Activated CD8-positive, alpha-beta T cell treated with anti-CD3 and anti-CD28 coated beads, Interleukin-2, amount 10 ng/mL, durations not matched to agents 7 days and 5 days (primary cell): ENCODE measurements at regions not wholly inside any gene's neighbourhood (a gene's known extent, or its start where the extent isn't known, plus 50 kb on each side); places are given as distances from the start of the nearest gene placed in this dataset.
"Not testable (repeated sequence)": the region's sequence is repeated elsewhere in the genome, so short reads cannot be mapped to it uniquely, and the experiment has no call there.

Experiments used
- ATAC-seq: fragments of 150-1000 bp; cut with Tn5 transposase; one replicate; pipeline ENCODE4 v1.10.0; 2021; ENCODE audit warnings: moderate library complexity
- CTCF ChIA-PET: fragments of 350-600 bp; sonication (Branson Sonifier 250); formaldehyde crosslinking; loops from one replicate; lab custom pipeline; 2021; ENCODE audit warnings: antibody characterized with exemption; lab: Charles Lee
- POLR2A ChIA-PET: fragments of 350-600 bp; sonication (Branson Sonifier 250); formaldehyde crosslinking; loops from one replicate; lab custom pipeline; 2021; ENCODE audit warnings: antibody characterized with exemption; lab: Charles Lee
- DNase-seq: peaks from one replicate; pipeline ENCODE4 v3.0.0-alpha.2; 2020
- H3K27ac Mint-ChIP-seq: one replicate; pipeline ENCODE4 v1.8.0; 2021; ENCODE audit warnings: mild to moderate bottlenecking, mixed read lengths
- H3K27me3 Mint-ChIP-seq: one replicate; pipeline ENCODE4 v1.8.0; 2021; ENCODE audit warnings: low read depth, mixed read lengths
- H3K36me3 Mint-ChIP-seq: one replicate; pipeline ENCODE4 v1.8.0; 2021; ENCODE audit warnings: low read depth, mixed read lengths
- H3K4me1 Mint-ChIP-seq: one replicate; pipeline ENCODE4 v1.8.0; 2021; ENCODE audit warnings: low read depth, mixed read lengths
- H3K4me3 Mint-ChIP-seq: one replicate; pipeline ENCODE4 v1.8.0; 2021; ENCODE audit warnings: mild to moderate bottlenecking, mixed read lengths
- H3K9me3 Mint-ChIP-seq: one replicate; pipeline ENCODE4 v1.8.0; 2022; ENCODE audit warnings: mixed read lengths; ENCODE audit not compliant: insufficient read depth

DNA sequence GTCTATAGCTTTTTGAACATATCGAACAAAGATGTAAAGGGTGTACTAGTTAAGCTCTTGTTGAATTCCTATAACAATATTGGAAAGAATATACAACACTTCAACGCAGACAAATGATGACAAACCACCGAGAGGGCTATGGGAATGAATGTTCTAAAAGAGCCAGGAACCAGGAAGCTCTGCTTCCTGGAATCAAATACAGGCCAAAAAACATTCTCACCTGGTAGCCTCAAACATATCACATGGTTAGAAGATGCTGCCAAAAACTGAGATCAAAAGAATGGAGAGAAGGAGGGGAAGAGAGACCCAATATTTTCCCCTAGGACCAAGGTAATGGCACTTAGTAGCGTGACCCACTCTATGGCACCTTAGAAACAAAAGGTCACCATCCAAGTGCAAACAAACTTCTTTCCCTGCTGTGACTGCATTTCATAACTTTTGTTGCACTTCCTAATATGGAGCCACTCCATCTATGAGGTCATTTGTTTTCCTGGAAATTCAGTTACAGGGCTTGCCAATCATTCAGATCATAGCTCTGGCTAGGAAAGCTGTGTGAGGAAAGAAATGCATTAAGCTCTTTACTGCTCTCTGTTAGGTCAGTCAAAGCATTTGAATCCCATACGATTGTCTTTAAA is 199.2 kb upstream of the NT5E start:
- no peaks in the 10 kb centered on the region for H3K9me3 Mint-ChIP-seq
- POLR2A ChIA-PET: no interaction called here
- no peak overlapping the region for H3K4me3 Mint-ChIP-seq
- CTCF ChIA-PET: no interaction called here
- H3K36me3 Mint-ChIP-seq: no peaks in the 10 kb centered on the region
- no peak overlapping the region for H3K27ac Mint-ChIP-seq
- DNase-seq (no peak), ATAC-seq (no peak)
- no peaks in the 10 kb centered on the region for H3K4me1 Mint-ChIP-seq
- peaks cover 1% of the 10 kb centered on the region for H3K27me3 Mint-ChIP-seq

DNA sequence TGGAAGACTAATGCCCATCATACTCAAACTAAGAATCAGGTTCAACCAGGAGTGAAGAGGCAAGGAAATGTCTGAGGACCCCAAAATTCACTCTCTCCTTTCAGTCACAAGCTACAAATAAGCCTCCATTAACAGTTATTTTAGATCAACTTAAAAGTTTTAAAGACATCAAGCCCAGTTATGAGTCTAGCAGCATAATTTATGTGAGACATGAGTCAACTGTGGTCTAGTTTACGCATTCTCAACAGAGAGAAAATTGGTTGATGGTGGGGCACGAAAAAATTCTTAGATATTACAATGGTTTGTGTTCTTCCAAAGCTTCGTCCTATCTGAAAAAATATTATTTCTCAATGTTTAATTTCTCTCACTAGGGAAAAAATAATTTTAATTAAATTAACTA is 204.9 kb upstream of the NT5E start:
- H3K36me3 Mint-ChIP-seq: no peaks in the 10 kb centered on the region
- no peak overlapping the region for H3K4me3 Mint-ChIP-seq
- H3K9me3 Mint-ChIP-seq: no peaks in the 10 kb centered on the region
- DNase-seq (no peak), ATAC-seq (no peak)
- no peak overlapping the region for H3K27ac Mint-ChIP-seq
- no peaks in the 10 kb centered on the region for H3K4me1 Mint-ChIP-seq
- no peaks in the 10 kb centered on the region for H3K27me3 Mint-ChIP-seq
- ChIA-PET CTCF (no interaction called here), POLR2A (interaction anchor here (0.6 kb wide), 1 partner anchor 16 kb away, joined by 4 read pairs; no protein-coding TSS in a partner anchor)

DNA sequence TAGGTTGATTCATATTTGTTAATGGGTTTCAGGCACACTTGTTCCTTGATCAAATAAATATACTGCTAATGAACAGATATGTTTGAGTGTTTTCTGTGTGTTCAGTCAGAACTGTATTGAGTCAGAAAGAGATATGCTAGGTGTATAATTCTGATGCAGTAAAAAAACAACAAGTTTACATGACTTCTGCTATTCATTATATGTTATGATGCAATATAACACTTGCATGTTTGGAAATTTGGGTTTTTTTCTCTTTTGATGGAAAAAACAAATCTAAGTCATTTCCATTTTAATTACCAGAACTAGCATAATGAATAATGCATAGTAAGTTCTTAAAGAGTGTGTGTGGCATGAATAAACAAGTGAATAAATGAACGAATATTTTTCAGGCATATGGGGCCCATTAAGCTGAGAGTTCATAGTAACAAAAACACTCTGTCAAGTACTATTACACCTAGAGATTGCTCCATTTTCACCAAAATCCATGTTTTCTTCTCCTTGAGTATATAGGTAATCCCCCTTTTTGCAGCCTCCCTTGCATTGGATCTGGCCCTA is 208.3 kb upstream of the NT5E start:
- H3K27ac Mint-ChIP-seq: no peak overlapping the region
- no peaks in the 10 kb centered on the region for H3K4me1 Mint-ChIP-seq
- H3K9me3 Mint-ChIP-seq: no peaks in the 10 kb centered on the region
- no peak for ATAC-seq
- H3K27me3 Mint-ChIP-seq: no peaks in the 10 kb centered on the region
- DNase-seq: no peak
- POLR2A ChIA-PET: no interaction called here
- H3K36me3 Mint-ChIP-seq: no peaks in the 10 kb centered on the region
- H3K4me3 Mint-ChIP-seq: no peak overlapping the region
- CTCF ChIA-PET: no interaction called here

DNA sequence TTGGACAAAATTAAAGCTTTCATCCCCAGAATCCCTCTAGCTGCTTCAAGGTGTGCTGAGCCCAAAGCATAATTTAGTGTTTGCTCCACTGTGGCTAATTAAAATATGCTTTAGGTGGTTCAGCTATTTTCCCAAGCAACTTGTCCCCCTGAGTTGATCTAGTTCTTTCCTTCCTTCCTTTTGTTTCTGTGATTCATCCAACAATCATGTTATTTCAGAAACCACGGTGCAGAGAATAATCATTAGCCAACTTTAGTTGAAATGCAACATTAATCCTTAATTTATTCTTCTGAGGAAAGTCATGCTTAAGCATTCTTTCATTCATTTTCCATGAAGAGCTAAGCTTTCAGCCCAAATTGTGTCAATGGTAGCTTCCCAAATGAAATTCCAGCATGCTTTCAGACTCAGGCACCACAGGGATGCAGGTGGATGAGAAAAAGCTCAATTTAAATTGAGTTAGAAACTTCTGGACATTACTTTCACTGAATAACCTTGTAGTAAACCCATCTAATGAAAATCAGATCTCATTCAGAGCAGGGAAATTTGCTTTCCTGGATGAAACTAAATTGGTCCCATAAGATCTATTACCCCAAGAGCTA is 209.0 kb upstream of the NT5E start:
- Mint-ChIP-seq H3K4me1 (no peaks in the 10 kb centered on the region), H3K4me3 (no peak overlapping the region), H3K27me3 (no peaks in the 10 kb centered on the region), H3K36me3 (no peaks in the 10 kb centered on the region), H3K9me3 (no peaks in the 10 kb centered on the region), H3K27ac (no peak overlapping the region)
- ATAC-seq: no peak
- CTCF ChIA-PET: no interaction called here
- no peak for DNase-seq
- POLR2A ChIA-PET: no interaction called here

DNA sequence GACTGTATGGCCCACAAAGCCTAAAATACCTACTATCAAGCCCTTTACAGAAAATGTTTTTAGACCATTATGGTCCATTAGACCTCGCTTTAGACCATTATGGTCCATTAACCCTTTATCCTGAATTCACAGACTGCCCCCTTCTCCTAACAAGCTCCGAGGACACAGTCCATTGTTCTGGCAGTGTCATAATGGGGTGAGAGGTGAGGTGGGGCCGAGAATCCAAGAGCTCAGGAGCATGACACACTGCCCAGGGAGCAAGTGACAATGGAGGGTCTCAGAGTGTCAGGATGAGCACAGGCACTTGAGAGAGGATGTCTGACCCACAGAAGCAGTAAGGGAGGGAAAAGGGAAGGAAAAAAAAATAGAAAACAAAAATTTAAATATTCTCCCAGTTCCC is 212.4 kb upstream of the NT5E start:
- DNase-seq: no peak
- no peaks in the 10 kb centered on the region for H3K9me3 Mint-ChIP-seq
- H3K4me3 Mint-ChIP-seq: no peak overlapping the region
- no peaks in the 10 kb centered on the region for H3K27me3 Mint-ChIP-seq
- no peak for ATAC-seq
- ChIA-PET CTCF (no interaction called here), POLR2A (no interaction called here)
- no peak overlapping the region for H3K27ac Mint-ChIP-seq
- H3K4me1 Mint-ChIP-seq: no peaks in the 10 kb centered on the region
- no peaks in the 10 kb centered on the region for H3K36me3 Mint-ChIP-seq

DNA sequence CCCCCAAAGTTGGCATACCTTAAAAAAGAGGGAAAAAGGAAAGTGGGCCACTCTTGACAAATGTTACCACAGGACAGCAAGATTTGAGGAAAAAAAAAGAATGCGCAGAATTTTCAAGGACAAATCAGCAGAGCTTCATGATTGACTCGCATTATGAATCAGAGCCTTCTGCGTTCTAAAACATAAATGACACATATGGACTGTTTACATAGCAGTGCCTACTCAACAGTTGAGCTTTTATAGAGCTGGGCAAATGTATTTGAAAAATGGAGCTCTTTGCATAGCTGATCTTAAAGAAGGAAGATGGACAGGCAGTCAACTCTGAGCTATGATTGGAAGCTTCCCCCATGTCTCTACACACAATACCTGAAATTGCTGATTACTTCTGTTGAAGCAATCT is 213.2 kb upstream of the NT5E start:
- H3K36me3 Mint-ChIP-seq: no peaks in the 10 kb centered on the region
- ChIA-PET CTCF (no interaction called here), POLR2A (no interaction called here)

DNA sequence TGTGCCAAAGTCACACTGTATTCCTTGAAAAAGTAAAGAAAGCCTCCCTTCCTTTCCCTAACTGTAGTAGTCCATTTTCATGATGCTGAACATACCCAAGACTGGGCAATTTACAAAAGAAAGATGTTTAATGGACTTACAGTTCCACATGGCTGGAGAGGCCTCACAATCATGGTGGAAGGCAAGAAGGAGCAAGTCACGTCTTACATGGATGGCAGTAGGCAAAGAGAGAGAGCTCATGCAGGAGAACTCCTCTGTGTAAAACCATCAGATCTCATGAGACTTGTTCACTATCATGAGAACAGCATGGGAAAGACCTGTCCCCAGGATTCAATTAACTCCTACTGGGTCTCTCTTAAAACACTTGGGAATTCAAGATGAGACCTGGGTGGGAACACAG is 222.5 kb upstream of the NT5E start:
- H3K36me3 Mint-ChIP-seq, CTCF ChIA-PET, H3K4me3 Mint-ChIP-seq, DNase-seq, H3K27me3 Mint-ChIP-seq, ATAC-seq, H3K27ac Mint-ChIP-seq, H3K9me3 Mint-ChIP-seq, POLR2A ChIA-PET, H3K4me1 Mint-ChIP-seq: not testable (repeated sequence)

More for the DNA sequence above, 213.2 kb upstream of the NT5E start:
- no peak overlapping the region for H3K4me3 Mint-ChIP-seq
- H3K9me3 Mint-ChIP-seq: no peaks in the 10 kb centered on the region
- H3K27ac Mint-ChIP-seq: no peak overlapping the region
- no peaks in the 10 kb centered on the region for H3K4me1 Mint-ChIP-seq
- ATAC-seq (no peak), DNase-seq (no peak)
- no peaks in the 10 kb centered on the region for H3K27me3 Mint-ChIP-seq

DNA sequence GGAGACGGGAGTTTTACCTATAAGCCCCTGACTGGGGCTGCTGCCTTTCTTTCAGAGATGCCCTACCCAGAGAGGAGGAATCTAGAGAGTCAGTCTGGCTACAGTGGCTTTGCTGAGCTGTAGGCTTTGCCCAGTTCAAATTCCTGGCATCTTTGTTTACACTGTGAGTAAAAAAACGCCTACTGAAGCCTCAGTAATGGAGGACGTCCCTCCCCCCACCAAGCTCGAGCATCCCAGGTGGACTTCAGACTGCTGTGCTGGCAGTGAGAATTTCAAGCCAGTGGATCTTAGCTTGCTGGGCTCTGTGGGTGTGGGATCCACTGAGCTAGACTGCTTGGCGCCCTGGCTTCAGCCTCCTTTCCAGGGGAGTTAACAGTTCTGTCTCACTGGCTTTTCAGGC is 237.1 kb upstream of the NT5E start:
- H3K9me3 Mint-ChIP-seq: peaks cover 16% of the 10 kb centered on the region
- ATAC-seq, H3K27ac Mint-ChIP-seq, H3K4me1 Mint-ChIP-seq, H3K36me3 Mint-ChIP-seq, H3K27me3 Mint-ChIP-seq, DNase-seq, POLR2A ChIA-PET, H3K4me3 Mint-ChIP-seq, CTCF ChIA-PET: not testable (repeated sequence)

DNA sequence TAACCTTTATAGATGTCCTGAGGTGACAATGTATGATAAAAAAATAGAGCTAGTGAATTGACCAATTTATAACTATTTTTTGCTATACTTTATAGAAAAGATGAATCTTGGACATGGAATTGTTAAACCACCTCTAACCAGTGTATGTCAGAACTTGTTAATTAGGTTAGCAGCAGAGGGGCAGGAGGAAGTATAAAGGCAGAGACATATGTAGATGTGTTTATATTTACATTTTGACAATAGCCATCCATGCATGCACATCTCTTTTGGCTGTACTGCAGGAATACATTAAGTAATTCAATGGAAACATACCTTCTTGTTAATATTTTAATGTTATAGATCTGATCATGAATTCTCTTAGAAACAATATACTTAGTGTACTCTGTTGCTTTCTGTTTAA is 254.6 kb upstream of the NT5E start:
- no peak overlapping the region for H3K4me3 Mint-ChIP-seq
- ATAC-seq (no peak), DNase-seq (no peak)
- H3K27ac Mint-ChIP-seq: no peak overlapping the region
- CTCF ChIA-PET: no interaction called here
- no peaks in the 10 kb centered on the region for H3K36me3 Mint-ChIP-seq
- peaks cover 9% of the 10 kb centered on the region for H3K9me3 Mint-ChIP-seq
- POLR2A ChIA-PET: no interaction called here
- no peaks in the 10 kb centered on the region for H3K27me3 Mint-ChIP-seq
- no peaks in the 10 kb centered on the region for H3K4me1 Mint-ChIP-seq

DNA sequence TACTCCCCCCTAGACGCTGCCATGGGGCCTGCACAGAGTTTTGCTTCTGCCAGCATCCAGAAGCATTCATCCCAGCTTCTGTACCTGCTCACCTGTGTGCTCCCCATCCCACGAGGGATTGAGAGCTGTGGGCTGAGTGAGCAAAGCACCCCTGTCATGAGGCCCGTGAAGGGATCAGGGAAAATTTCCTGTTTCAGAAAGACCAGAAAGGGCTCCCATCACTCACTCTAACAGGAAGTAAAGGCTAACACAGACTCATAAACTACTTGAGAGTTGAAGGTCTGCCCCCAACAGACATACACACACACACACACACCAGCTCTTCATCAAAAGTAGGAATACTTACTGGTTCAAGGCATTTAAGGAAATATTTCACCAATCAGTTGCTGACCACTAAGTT is 256.5 kb upstream of the NT5E start:
- Mint-ChIP-seq H3K27ac (no peak overlapping the region), H3K36me3 (no peaks in the 10 kb centered on the region), H3K4me1 (no peaks in the 10 kb centered on the region), H3K27me3 (no peaks in the 10 kb centered on the region), H3K9me3 (peaks cover 14% of the 10 kb centered on the region), H3K4me3 (no peak overlapping the region)
- DNase-seq (no peak), ATAC-seq (no peak)
- POLR2A ChIA-PET: no interaction called here
- CTCF ChIA-PET: no interaction called here

DNA sequence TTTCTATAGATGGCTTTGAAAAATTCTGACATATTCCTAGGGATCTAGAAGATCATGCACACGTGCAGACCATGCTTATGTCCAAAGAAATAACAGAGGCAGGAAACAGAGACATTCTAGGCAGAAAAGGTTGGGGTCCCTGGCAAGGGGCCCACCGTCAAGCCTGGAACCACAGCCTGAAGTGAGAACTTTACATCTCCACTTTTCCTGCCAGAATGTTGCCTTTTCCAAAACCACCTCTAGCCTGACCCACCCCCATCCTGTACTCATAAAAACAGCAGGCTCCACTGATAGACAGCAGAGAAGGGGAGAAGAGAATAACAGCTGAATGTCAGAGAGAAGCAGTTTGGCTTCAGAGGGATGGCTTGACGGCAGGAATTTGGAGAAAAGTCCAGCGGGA is 257.3 kb upstream of the NT5E start:
- ChIA-PET CTCF (no interaction called here), POLR2A (no interaction called here)
- Mint-ChIP-seq H3K27me3 (no peaks in the 10 kb centered on the region), H3K4me1 (no peaks in the 10 kb centered on the region), H3K9me3 (peaks cover 14% of the 10 kb centered on the region), H3K4me3 (no peak overlapping the region), H3K36me3 (no peaks in the 10 kb centered on the region), H3K27ac (no peak overlapping the region)
- DNase-seq (no peak), ATAC-seq (no peak)

DNA sequence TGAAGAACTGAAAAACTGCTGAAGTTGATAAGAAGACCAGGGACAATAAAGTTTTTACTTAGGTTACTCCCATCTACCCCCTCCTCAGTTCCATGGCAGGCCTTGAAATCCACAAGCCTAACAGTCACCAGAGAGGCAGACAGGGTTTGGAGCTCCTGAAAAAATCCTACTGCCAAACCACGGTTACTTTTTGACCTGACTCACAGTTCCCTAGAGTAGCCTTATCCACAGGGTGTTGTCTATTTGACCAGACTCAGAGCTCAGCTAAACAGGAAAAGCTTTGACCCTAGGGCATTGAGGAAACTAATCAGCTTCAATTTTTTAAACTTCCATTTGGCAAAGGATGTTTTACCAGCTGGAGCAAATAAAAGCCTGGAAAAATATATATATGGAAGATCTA is 257.7 kb upstream of the NT5E start:
- no peaks in the 10 kb centered on the region for H3K27me3 Mint-ChIP-seq
- POLR2A ChIA-PET: no interaction called here
- H3K4me1 Mint-ChIP-seq: no peaks in the 10 kb centered on the region
- ATAC-seq: no peak
- no peak overlapping the region for H3K27ac Mint-ChIP-seq
- CTCF ChIA-PET: no interaction called here
- no peak overlapping the region for H3K4me3 Mint-ChIP-seq
- peaks cover 14% of the 10 kb centered on the region for H3K9me3 Mint-ChIP-seq
- no peaks in the 10 kb centered on the region for H3K36me3 Mint-ChIP-seq
- no peak for DNase-seq
